ENCODE measurements at regions not wholly inside any gene's neighbourhood (a gene's known extent, or its start where the extent isn't known, plus 50 kb on each side); places are given as distances from the start of the nearest gene placed in this dataset.

DNA sequence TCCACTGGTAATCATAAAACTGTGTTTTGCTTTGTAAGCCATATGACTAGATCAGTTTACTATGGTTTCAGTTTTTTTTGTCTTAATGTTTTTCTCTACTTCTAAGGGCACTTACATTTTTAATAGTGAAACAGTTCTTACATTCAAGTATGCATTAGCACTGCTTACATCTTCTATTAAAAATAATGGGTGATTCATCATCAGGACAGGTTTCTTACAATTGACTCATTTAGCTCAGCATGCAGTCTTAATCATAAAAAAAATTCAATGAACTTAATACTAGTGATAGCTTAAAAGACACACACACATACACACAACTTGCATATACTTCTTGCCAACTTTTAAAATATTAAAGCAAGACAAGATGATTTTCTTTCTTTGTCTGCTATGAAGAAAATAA lies 845.7 kb upstream of the USP15 start:
- Mint-ChIP-seq H3K9me3 (peaks cover 7% of the 10 kb centered on the region), H3K27ac (no peak overlapping the region), H3K36me3 (ENCODE audit: low read depth) (no peaks in the 10 kb centered on the region), H3K27me3 (no peaks in the 10 kb centered on the region), H3K4me3 (no peak overlapping the region), H3K4me1 (no peaks in the 10 kb centered on the region)
- DNase-seq (no peak), ATAC-seq (no peak)

DNA sequence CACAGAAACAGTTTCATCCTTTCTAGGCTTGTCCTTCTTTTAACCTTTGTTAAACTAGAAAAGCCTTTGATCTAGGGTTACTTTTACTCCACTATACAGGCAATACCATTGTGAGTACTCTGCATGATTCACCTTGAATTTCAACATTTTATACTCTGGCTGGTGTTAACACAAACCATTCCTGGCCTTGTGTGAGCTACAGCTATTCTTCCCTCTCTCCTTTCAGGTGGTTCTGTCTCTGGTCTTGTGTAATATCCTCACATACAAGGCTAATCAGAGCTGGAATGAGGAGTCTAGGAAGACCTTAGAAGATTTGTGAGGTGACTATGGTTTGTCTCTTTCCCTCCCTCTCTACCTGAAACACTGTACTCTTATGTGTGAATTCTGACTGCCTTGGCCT lies 837.4 kb upstream of the USP15 start:
- Mint-ChIP-seq H3K27me3 (no peaks in the 10 kb centered on the region), H3K36me3 (ENCODE audit: low read depth) (no peaks in the 10 kb centered on the region), H3K27ac (no peak overlapping the region), H3K9me3 (peaks cover 13% of the 10 kb centered on the region), H3K4me3 (no peak overlapping the region), H3K4me1 (no peaks in the 10 kb centered on the region)
- no peak for ATAC-seq
- no peak for DNase-seq

- Mint-ChIP-seq H3K4me1 (no peaks in the 10 kb centered on the region), H3K36me3 (ENCODE audit: low read depth) (no peaks in the 10 kb centered on the region), H3K4me3 (no peak overlapping the region), H3K27ac (no peak overlapping the region), H3K27me3 (no peaks in the 10 kb centered on the region), H3K9me3 (peaks cover 5% of the 10 kb centered on the region)
- ATAC-seq = no peak
- DNase-seq = no peak
Observed at GRCh38 chr12:61452076-61452475, 808.1 kb upstream of the USP15 start.

GRCh38 chr12:61487728-61488127 lies 772.5 kb upstream of the USP15 start:
- Mint-ChIP-seq H3K27ac (no peak overlapping the region), H3K36me3 (ENCODE audit: low read depth) (no peaks in the 10 kb centered on the region), H3K4me1 (no peaks in the 10 kb centered on the region), H3K4me3 (no peak overlapping the region), H3K27me3 (no peaks in the 10 kb centered on the region), H3K9me3 (peaks cover 7% of the 10 kb centered on the region)
- DNase-seq = no peak
- ATAC-seq = no peak

DNA sequence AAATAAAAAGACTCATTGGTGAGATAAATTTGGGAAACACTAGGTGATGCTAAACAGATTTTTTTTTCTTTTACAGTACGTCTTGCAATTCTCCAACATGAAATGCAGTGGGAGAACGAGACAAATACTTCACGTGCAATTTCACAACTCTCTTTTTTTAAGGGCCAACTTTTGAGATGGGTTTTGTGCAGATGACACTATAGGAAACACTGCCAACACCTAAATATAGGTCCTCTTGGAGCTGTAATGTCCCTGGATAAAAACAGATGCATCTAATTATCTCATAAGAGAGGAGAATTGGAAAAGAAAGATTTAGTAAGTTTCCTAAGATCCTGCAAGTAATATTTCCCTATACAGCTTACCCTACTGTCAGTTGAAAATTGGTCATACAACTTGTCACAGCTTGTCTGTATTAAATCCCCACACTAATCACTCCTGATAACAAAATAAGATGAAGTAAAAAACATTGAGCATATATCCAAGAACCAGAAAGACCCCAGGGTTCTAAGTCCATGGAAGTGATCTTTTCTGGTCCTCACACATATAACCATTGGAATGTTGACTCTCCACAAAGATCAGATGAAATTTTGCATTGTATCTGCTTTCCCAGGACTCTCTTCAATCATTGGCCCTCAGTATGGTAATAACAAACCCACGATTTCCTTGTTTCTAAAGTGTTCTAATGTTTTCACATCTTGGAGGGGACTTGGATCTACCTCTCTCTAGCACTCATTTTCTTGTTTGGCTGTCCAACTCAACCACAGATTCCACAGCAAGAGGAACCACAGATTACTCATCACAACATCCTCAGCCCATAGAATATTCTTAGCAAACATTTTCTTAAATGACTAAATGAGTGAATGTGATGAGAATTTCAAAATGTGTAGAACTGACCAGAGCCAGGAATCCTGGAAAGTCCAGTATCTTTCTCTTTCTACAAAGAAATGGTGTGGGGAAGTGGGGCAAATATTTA lies 769.4 kb upstream of the USP15 start:
- Mint-ChIP-seq H3K4me1 (no peaks in the 10 kb centered on the region), H3K36me3 (ENCODE audit: low read depth) (no peaks in the 10 kb centered on the region), H3K9me3 (no peaks in the 10 kb centered on the region), H3K27me3 (no peaks in the 10 kb centered on the region), H3K27ac (no peak overlapping the region), H3K4me3 (no peak overlapping the region)
- ATAC-seq = no peak
- DNase-seq = no peak

- Mint-ChIP-seq H3K4me1 (no peaks in the 10 kb centered on the region), H3K27me3 (no peaks in the 10 kb centered on the region), H3K4me3 (no peak overlapping the region), H3K36me3 (ENCODE audit: low read depth) (no peaks in the 10 kb centered on the region), H3K27ac (no peak overlapping the region), H3K9me3 (peaks cover 5% of the 10 kb centered on the region)
- DNase-seq (no peak), ATAC-seq (no peak)
Observed at GRCh38 chr12:61502179-61502578, 758.0 kb upstream of the USP15 start.

GRCh38 chr12:61504396-61505080 lies 755.7 kb upstream of the USP15 start:
- H3K4me3 Mint-ChIP-seq = no peak overlapping the region
- peaks cover under 1% of the 10 kb centered on the region for H3K27me3 Mint-ChIP-seq
- peaks cover 4% of the 10 kb centered on the region for H3K9me3 Mint-ChIP-seq
- H3K36me3 Mint-ChIP-seq (ENCODE audit: low read depth) = no peaks in the 10 kb centered on the region
- H3K27ac Mint-ChIP-seq = no peak overlapping the region
- no peak for ATAC-seq
- no peak for DNase-seq
- H3K4me1 Mint-ChIP-seq = no peaks in the 10 kb centered on the region

- Mint-ChIP-seq H3K9me3 (no peaks in the 10 kb centered on the region), H3K4me3 (no peak overlapping the region), H3K36me3 (ENCODE audit: low read depth) (no peaks in the 10 kb centered on the region), H3K27ac (no peak overlapping the region), H3K4me1 (no peaks in the 10 kb centered on the region), H3K27me3 (peaks cover 1% of the 10 kb centered on the region)
- ATAC-seq (no peak), DNase-seq (no peak)
Observed at GRCh38 chr12:61513499-61513898, 746.7 kb upstream of the USP15 start.

DNA sequence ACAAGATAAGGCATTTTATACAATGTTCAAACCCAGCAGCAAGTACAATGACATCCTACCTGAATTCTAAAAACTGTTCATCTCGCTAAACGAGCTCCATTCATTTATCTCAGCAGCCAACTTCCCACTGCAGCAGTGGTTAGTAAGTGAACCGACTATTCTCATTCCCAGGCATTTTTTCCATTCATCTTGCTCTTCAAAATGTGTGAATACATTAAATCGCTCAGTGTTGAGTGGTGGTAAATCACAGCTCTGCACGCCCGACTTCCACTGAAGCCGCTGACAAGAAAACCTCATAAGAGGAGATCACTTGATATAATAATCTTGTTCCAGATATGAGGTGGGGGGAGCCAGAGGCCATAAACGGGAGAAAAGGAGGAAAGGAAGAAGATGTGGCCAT lies 746.2 kb upstream of the USP15 start:
- Mint-ChIP-seq H3K4me3 (no peak overlapping the region), H3K27ac (no peak overlapping the region)
- ATAC-seq = no peak

GRCh38 chr12:61521258-61521657 lies 738.9 kb upstream of the USP15 start:
- no peak for DNase-seq
- no peak overlapping the region for H3K4me3 Mint-ChIP-seq
- ATAC-seq = no peak
- peaks cover 13% of the 10 kb centered on the region for H3K9me3 Mint-ChIP-seq
- H3K36me3 Mint-ChIP-seq (ENCODE audit: low read depth) = no peaks in the 10 kb centered on the region
- H3K27ac Mint-ChIP-seq = no peak overlapping the region
- H3K27me3 Mint-ChIP-seq = no peaks in the 10 kb centered on the region
- H3K4me1 Mint-ChIP-seq = no peaks in the 10 kb centered on the region

More for the DNA sequence above, 746.2 kb upstream of the USP15 start:
- Mint-ChIP-seq H3K36me3 (ENCODE audit: low read depth) (no peaks in the 10 kb centered on the region), H3K4me1 (no peaks in the 10 kb centered on the region), H3K27me3 (peaks cover 1% of the 10 kb centered on the region), H3K9me3 (no peaks in the 10 kb centered on the region)
- no peak for DNase-seq

GRCh38 chr12:61523276-61523992 lies 736.8 kb upstream of the USP15 start:
- H3K4me3 Mint-ChIP-seq = no peak overlapping the region
- H3K9me3 Mint-ChIP-seq = peaks cover 18% of the 10 kb centered on the region
- no peak overlapping the region for H3K27ac Mint-ChIP-seq
- no peaks in the 10 kb centered on the region for H3K4me1 Mint-ChIP-seq
- no peaks in the 10 kb centered on the region for H3K27me3 Mint-ChIP-seq
- no peaks in the 10 kb centered on the region for H3K36me3 Mint-ChIP-seq (ENCODE audit: low read depth)
- no peak for DNase-seq
- no peak for ATAC-seq

DNA sequence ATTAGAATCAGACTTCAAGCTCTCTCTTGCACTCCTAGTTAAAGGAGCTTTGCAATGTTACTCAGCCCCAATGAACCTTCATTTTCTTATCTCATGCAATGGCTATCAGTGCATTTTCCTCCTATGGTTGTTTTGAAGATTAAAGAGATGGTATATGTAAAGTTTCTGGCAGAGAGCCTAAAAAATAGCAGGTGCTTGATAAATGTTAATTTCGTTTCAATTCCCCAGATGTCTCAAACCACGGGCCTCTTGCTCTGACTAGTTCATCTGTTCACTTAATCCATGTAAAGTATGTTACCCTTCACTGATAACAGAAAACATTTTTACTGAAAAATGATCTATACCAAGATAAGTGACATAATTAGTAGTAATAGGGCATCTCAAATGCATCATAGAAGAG lies 735.4 kb upstream of the USP15 start:
- Mint-ChIP-seq H3K27ac (no peak overlapping the region), H3K4me3 (no peak overlapping the region), H3K9me3 (peaks cover 18% of the 10 kb centered on the region), H3K4me1 (no peaks in the 10 kb centered on the region), H3K36me3 (ENCODE audit: low read depth) (no peaks in the 10 kb centered on the region), H3K27me3 (no peaks in the 10 kb centered on the region)
- no peak for ATAC-seq
- DNase-seq = no peak

DNA sequence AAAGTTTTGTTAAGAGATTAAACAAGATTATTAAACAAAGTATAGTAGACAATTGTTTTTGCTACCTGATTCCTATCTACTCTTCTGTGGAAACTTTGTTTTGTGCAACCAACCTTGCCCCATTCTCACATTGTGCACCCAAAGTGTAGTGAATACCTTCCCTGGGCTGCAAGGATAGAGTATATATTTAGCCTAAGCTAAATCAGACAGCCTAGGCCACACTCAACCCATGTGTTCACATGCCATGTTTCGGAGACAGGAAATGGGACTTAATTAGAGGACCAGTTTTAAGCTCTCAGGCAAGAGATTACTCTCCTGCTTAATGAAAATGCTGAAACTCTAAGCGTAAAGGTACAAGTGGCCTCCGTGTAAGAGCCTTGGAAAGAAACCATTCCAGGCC lies 734.9 kb upstream of the USP15 start:
- Mint-ChIP-seq H3K36me3 (ENCODE audit: low read depth) (no peaks in the 10 kb centered on the region), H3K4me3 (no peak overlapping the region)
- DNase-seq = no peak

GRCh38 chr12:61530456-61530855 lies 729.7 kb upstream of the USP15 start:
- DNase-seq = no peak

More for the DNA sequence above, 734.9 kb upstream of the USP15 start:
- no peaks in the 10 kb centered on the region for H3K4me1 Mint-ChIP-seq
- no peaks in the 10 kb centered on the region for H3K27me3 Mint-ChIP-seq
- ATAC-seq = no peak
- no peak overlapping the region for H3K27ac Mint-ChIP-seq
- H3K9me3 Mint-ChIP-seq = peaks cover 18% of the 10 kb centered on the region

GRCh38 chr12:61531195-61531594 lies 729.0 kb upstream of the USP15 start:
- ATAC-seq = no peak
- Mint-ChIP-seq H3K27ac (no peak overlapping the region), H3K36me3 (ENCODE audit: low read depth) (no peaks in the 10 kb centered on the region), H3K4me1 (no peaks in the 10 kb centered on the region), H3K4me3 (no peak overlapping the region), H3K27me3 (no peaks in the 10 kb centered on the region), H3K9me3 (peaks cover 5% of the 10 kb centered on the region)
- no peak for DNase-seq

More at GRCh38 chr12:61530456-61530855, 729.7 kb upstream of the USP15 start:
- H3K4me1 Mint-ChIP-seq = no peaks in the 10 kb centered on the region
- H3K4me3 Mint-ChIP-seq = no peak overlapping the region
- no peak overlapping the region for H3K27ac Mint-ChIP-seq
- ATAC-seq = no peak
- no peaks in the 10 kb centered on the region for H3K27me3 Mint-ChIP-seq
- H3K9me3 Mint-ChIP-seq = peaks cover 5% of the 10 kb centered on the region
- no peaks in the 10 kb centered on the region for H3K36me3 Mint-ChIP-seq (ENCODE audit: low read depth)
